A673 (cell line): ENCODE measurements at regions not wholly inside any gene's neighbourhood (a gene's known extent, or its start where the extent isn't known, plus 50 kb on each side); places are given as distances from the start of the nearest gene placed in this dataset.

ENCODE experiments used
- BruUV-seq: library from RNA; stranded (reverse); fragments of 400-500 nt; replicated peaks from 2 replicates; lab custom pipeline; 2021; lab: Mats Ljungman, UMichigan
- CTCF ChIA-PET: fragments of 300-600 bp; sonication (Branson Sonifier 250); formaldehyde crosslinking; loops from one replicate; lab custom pipeline; 2022; ENCODE audit warnings: antibody characterized with exemption; lab: Charles Lee
- POLR2A ChIA-PET: fragments of 300-600 bp; sonication (Branson Sonifier 250); formaldehyde crosslinking; loops from one replicate; lab custom pipeline; 2022; ENCODE audit warnings: antibody characterized with exemption; ENCODE audit not compliant: low non-redundant PET; lab: Charles Lee
- DNase-seq: peaks from one replicate; pipeline ENCODE4 v3.0.0-alpha.2; 2015; ENCODE audit warnings: low spot score
- H3K27ac ChIP-seq: fragments of 200-600 bp; sonication (generic); 2 replicates; pipeline ENCODE4 v1.5.1; 2016; ENCODE audit warnings: mixed run types, low read depth, mild to moderate bottlenecking, mixed read lengths, antibody characterized with exemption, low read length; ENCODE audit not compliant: poor library complexity, severe bottlenecking
- H3K27me3 ChIP-seq: fragments of 200-600 bp; sonication (generic); replicated peaks from 2 replicates; pipeline ENCODE4 v1.6.1; 2017; ENCODE audit warnings: mixed run types, low read depth, mild to moderate bottlenecking, mixed read lengths, antibody characterized with exemption, low read length; ENCODE audit not compliant: insufficient read depth, poor library complexity
- H3K36me3 ChIP-seq: fragments of 200-600 bp; sonication (generic); 2 replicates; pipeline ENCODE4 v1.6.1; 2016; ENCODE audit warnings: mixed run types, mild to moderate bottlenecking, mixed read lengths, antibody characterized with exemption, low read length; ENCODE audit not compliant: insufficient read depth, poor library complexity, severe bottlenecking
- H3K4me1 ChIP-seq: fragments of 200-600 bp; sonication (generic); 2 replicates; pipeline ENCODE4 v1.6.1; 2017; ENCODE audit warnings: mixed run types, mild to moderate bottlenecking, mixed read lengths, antibody characterized with exemption, low read length; ENCODE audit not compliant: insufficient read depth, poor library complexity, severe bottlenecking
- H3K4me3 ChIP-seq: fragments of 200-600 bp; sonication (generic); 2 replicates; pipeline ENCODE4 v1.5.1; 2016; ENCODE audit warnings: low read depth, mixed run types, mild to moderate bottlenecking, mixed read lengths, low read length; ENCODE audit not compliant: poor library complexity, severe bottlenecking
- H3K9me3 ChIP-seq: fragments of 200-600 bp; sonication (generic); 2 replicates; pipeline ENCODE4 v1.6.1; 2016; ENCODE audit warnings: mixed run types, low read depth, mild to moderate bottlenecking, mixed read lengths, antibody characterized with exemption, low read length; ENCODE audit not compliant: poor library complexity, severe bottlenecking
- CTCF ChIP-seq: fragments of 300-800, 200-600 bp; sonication (generic); conservative IDR thresholded peaks from 2 replicates; pipeline ENCODE4 v1.5.1; 2017; ENCODE audit warnings: low read depth, mild to moderate bottlenecking, antibody characterized with exemption, low read length, moderate library complexity, mixed read lengths
- EZH2 ChIP-seq: fragments of 200-600 bp; sonication (generic); IDR thresholded peaks from 2 replicates; pipeline ENCODE4 v1.6.1; 2017; ENCODE audit warnings: borderline replicate concordance, low read depth, mild to moderate bottlenecking, mixed read lengths, antibody characterized with exemption, low read length; ENCODE audit not compliant: poor library complexity, severe bottlenecking
- intact Hi-C: fragments of 100-400 bp; cut with micrococcal nuclease; formaldehyde crosslinking; loops from one replicate; pipeline ENCODE4 v1.10.0; 2022; ENCODE audit not compliant: unreplicated experiment

- DNase-seq, result no peak
- ChIA-PET POLR2A (no interaction called here), CTCF (no interaction called here)
- Histone ChIP-seq H3K27me3 (no peaks in the 10 kb centered on the region), H3K4me3 (no peak overlapping the region), H3K9me3 (no peaks in the 10 kb centered on the region), H3K4me1 (no peaks in the 10 kb centered on the region), H3K36me3 (no peaks in the 10 kb centered on the region), H3K27ac (no peak overlapping the region)
- no peak for TF ChIP-seq CTCF
- no peak for TF ChIP-seq EZH2
- intact Hi-C loops, result no loop called here
- BruUV-seq, result no TSS peak
Observed at GRCh38 chr2:238569507-238570195, 142.9 kb downstream of the ASB1 start.

GRCh38 chr2:238570391-238570790 lies 143.7 kb downstream of the ASB1 start:
- no TSS peak for BruUV-seq
- no peaks in the 10 kb centered on the region for H3K9me3 ChIP-seq
- no peak for TF ChIP-seq CTCF
- no peak for TF ChIP-seq EZH2
- no peaks in the 10 kb centered on the region for H3K4me1 ChIP-seq
- ChIA-PET CTCF (no interaction called here), POLR2A (no interaction called here)
- H3K4me3 ChIP-seq, result no peak overlapping the region
- intact Hi-C loops, result no loop called here
- H3K27ac ChIP-seq, result no peak overlapping the region
- no peaks in the 10 kb centered on the region for H3K27me3 ChIP-seq
- DNase-seq, result no peak
- H3K36me3 ChIP-seq, result no peaks in the 10 kb centered on the region

- H3K4me3 ChIP-seq, result no peak overlapping the region
- DNase-seq, result no peak
- H3K36me3 ChIP-seq, result no peaks in the 10 kb centered on the region
- H3K27me3 ChIP-seq, result peaks cover under 1% of the 10 kb centered on the region
- TF ChIP-seq EZH2, result no peak
- no peak for TF ChIP-seq CTCF
- H3K27ac ChIP-seq, result no peak overlapping the region
- intact Hi-C loops, result no loop called here
- H3K9me3 ChIP-seq, result no peaks in the 10 kb centered on the region
- POLR2A ChIA-PET, result no interaction called here
- no peaks in the 10 kb centered on the region for H3K4me1 ChIP-seq
- CTCF ChIA-PET, result no interaction called here
- no TSS peak for BruUV-seq
Observed at GRCh38 chr2:238570926-238571325, 144.2 kb downstream of the ASB1 start.
